Renal cortex interstitium (tissue), 11 donors: ENCODE measurements at regions not wholly inside any gene's neighbourhood (a gene's known extent, or its start where the extent isn't known, plus 50 kb on each side); places are given as distances from the start of the nearest gene placed in this dataset.
"Not testable (repeated sequence)": the region's sequence is repeated elsewhere in the genome, so short reads cannot be mapped to it uniquely, and the experiment has no call there.

Source experiments
- DNase-seq, 11 donors: peaks; one replicate each; pipeline ENCODE4 v3.0.0-alpha.2; 2013; ENCODE audit warnings: low read depth in 9 of 11, low spot score in 4 of 11; ENCODE audit errors: extremely low read depth in 1 of 11

GRCh38 chr20:16801919-16802651, 53.9 kb downstream of the OTOR start:
- DNase-seq, result peak; percentile 20 to 58 (median 36)

DNA sequence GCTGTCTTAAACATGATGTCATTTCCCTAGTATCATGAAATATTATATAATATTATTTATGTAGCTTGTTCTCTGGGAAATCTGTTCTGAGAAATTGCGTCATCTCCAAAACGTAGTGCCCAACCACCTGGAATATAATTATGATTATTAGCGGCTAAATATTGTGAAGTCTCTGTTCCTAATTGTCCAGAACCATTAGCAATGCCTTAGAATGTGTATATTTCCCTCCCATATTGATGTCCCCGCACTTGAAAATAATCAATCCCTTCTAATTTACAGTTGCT, 54.4 kb downstream of the OTOR start:
- DNase-seq, result no peak

DNA sequence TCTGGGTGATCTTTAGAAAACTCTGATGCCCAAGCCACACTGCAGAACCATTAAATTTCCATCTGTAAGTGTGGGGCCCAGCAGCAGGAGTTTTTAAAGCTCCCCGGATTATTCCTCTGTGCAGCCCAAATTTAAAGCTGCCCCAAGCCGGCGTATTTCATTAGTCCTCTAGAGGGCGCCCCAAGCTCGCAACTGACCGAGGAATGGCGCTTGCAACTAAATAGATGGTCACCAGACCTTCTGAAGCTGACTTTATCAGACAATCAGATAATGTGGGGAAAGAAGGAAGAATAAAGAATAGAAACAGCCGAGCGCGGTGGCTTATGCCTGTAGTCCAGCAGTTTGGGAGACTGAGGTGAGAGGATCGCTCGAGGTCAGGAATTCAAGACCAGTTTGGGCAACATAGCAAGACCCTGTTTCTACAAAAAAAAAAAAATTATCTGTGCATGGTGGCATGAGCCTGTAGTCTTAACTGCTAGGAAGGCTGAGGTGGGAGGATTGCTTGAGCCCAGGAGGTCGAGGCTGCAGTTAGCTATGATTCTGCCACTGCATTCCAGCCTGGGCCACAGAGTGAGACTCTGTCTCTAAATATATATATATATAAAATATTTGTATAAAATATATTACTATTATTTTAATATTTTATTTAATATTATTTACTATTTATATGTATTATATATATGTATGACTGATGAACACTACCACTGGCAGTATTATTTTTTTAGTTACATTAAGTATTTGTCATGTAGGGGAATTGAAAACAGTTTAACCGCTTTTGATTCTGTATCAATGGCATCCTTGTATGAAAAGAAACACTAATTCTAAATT, 56.0 kb downstream of the OTOR start:
- DNase-seq, result peak; percentile 12 to 59 (median 32)

DNA sequence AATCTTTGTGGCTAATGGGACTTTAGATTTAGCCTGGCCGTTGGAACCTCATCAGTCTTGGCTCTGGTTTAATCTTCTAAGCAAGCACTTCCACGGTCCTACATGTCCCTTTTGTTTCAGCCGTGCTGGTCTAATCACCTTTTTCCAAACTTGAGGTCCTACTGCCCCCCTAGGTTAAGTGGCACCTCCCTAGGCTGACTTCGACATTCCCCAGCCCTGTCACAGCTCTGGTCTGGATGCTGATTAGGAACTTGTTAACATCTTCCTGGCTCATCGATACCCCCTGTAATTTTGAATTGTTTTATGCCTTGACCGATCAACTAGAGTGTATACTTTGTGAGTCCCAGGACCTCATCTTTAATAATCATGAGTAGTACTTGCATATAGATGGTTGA, 56.6 kb downstream of the OTOR start:
- DNase-seq, result no peak

GRCh38 chr20:16806061-16806460, 57.9 kb downstream of the OTOR start:
- DNase-seq, result no peak

- no peak for DNase-seq
These were observed 58.7 kb downstream of the OTOR start for GRCh38 chr20:16806886-16807285.

DNA sequence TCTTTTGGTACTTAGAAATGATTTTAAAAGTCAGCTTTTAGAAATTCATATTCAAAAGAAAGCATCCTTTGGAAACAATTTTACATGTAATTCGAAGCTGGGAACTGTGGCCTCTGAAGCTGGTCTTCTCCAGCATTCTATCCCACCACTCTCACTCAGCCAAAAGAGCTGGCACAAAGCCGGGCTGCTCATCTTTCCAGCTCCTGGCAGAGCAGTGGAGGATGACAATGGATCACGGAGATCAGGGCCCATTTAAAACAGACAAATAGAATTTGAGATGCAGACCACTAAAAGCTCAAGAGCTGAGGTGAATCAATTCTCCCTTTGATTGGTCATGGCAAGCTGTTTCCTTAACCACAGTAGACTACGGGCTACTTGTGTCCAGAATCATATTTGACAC, 60.6 kb downstream of the OTOR start:
- no peak for DNase-seq

- no peak for DNase-seq
These were observed 62.1 kb downstream of the OTOR start for GRCh38 chr20:16810216-16810615.

DNA sequence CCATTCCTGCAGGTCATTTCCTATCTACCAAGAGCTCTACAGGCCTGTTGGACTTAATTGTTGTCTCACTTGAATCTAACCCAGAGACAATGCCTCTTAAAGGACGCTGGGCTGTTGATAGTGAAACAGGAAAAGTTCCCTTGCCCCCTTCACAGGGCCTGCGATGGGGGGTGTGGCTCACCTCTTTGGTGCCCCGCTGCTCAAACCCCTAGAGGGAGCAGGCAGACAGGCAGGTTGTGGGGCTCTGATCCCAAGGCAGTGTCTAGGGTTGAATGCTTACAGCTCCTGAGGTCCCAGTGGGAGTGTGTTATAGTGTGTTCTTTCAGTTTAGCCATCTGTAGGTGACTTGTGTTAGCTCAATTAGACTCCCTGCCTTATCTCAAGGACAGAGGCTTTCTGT, 68.0 kb downstream of the OTOR start:
- DNase-seq, result no peak

DNA sequence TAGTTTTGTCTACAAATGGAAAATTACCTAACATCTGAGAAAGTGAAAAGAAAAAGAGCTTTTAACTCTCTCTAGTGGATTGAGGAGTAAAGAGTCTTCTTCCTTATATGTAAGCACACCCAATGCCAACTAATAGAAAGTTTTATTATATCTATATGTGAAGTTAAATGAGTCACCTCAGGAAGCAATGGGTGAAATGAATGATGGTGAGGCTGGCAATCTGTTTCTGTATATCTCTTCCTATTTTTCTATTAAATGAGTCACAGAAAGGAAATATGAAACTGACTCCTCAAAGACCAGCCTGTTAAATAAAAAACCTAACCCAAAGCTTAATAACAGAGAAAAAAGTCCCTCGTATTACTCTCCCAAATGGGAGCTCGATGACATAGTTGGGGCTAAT, 71.3 kb downstream of the OTOR start:
- DNase-seq, result no peak

DNA sequence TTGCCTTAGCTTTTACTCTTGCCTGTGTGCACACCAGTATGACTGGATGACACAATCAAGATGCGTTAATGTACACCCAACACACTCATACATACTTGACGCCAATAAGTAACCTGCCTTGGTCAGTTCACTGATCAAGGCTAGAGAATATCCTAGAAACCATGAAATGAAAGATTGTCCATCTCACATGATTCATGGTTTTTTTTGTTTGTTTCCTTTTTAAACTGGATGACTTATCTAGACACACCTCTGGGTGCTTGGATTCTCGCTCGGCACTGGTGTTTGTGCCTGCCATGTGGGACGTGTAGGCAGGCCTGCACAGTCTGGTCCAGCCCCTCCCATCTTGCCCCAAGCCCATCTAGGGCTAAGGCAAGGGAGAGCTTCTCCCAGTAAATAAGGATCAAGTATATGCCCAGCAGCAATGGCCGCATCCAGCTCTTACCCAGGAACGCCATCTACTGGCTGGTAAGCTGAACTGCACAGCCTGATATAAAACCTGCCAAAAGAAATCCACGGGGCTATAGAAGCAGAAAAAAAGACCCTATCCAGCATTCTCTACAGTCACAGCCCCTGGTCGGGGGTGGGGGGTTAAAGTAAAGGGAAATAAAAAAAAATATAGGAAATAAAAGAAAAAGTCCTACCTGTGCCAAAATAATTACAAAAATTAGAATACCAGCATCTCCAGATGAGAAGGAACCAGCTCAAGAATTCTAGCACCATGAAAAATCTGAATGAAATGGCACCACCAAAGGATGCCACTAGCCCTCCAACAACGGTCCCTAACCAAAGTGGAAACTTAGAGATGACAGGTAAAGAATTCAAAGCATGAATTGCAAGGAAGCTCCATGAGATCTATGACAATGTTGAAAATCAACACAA, 73.3 kb downstream of the OTOR start:
- DNase-seq, result peak in 5 of 11 donors; percentile 2 to 11 (median 7)

DNA sequence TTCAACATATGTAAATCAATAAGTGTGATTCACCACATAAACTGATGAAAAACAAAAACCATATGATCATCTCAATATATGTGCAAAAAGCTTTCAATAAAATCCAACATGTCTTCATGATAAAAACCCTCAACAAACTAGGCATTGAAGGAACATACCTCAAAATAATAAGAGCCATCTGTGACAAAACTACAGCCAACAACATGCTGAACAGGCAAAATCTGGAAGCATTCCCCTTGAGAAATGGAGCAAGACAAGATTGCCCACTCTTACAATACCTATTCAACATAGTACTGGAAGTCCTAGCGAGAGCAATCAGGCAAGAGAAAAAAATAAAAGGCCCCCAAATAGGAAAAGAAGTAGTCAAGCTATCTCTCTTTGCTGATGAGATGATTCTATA, 76.5 kb downstream of the OTOR start:
- no peak for DNase-seq

DNA sequence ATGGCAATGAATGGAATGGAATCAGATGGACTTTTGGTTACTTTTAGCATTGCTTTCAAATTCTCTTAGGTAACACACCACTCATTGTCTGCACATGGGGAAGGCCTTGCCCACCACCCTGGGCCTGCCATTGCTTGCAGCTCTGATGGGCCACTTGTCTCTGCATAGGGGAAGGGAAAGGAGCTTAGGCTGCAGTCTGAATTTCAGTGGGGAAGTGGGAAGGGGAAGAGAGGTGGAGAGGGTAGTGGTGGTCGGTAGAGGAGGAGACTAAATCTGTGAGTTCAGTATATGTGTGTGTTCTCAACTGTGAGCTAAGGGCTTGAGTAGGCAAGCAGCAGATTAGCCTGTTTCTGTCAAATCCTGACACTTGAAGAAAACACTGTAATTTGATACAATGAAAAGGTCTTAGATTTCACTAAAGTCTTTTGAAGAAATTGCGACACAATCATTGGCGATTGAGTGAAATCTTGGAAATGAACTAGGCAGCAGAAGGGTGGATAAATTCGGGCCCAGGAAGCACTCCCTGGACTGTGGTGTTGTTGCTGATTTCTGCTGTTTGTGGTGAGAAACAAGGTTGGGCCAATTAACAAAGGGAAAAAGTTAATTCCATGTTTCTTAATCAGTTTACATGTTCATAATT, 80.6 kb downstream of the OTOR start:
- DNase-seq, result no peak

- not testable (repeated sequence) for DNase-seq
These were observed 87.5 kb downstream of the OTOR start for GRCh38 chr20:16835690-16836089.

DNA sequence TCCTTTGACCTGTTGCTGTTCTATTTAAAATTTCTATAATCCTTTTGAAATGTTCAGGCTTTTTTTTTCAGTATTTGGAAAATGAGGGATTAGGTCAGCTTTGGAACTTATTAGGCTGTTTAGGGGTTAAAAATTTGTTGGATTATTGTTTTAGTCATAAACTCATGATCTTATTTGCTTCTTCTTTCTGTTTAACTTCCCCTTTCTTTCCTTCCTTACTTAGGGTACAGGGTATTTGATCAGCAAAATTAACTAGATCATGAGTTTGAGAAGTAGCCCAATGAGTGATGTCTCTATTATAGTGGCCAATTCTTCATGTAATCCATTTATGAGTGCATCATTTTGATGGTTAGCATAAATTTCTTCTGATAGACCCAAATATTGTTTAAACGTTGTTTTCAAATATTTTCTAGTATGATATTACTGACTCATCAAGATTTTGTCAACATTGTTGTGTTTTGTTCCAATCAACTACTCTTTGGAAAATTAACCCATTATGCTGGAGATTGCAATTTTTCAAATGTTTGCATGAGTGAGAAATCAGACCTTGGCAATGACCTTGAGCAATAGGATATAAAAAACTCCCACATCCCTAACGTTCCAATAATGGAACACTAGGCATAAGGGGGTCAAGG, 94.4 kb downstream of the OTOR start:
- DNase-seq, result no peak

GRCh38 chr20:16844406-16844805, 96.2 kb downstream of the OTOR start:
- no peak for DNase-seq

DNA sequence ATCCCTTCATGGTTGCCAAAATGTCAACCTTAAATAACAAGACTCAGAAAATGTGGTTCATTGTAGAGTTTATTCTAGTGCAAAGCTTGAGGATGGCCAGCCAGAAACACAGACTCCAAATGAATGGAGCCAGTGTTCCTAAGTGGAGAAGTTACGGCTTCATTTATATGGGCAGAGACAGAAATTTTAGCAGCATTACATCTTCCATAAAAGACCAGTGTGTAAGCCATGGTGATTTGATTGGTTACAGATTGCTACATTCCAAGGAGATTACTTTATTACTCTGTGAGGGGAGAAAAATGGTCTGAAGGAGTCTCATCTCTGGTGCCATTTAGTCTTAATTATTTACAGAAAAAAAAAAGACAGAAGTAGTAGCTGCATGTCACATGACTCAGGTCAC, 97.8 kb downstream of the OTOR start:
- DNase-seq, result peak in 1 of 11 donors; percentile 4

DNA sequence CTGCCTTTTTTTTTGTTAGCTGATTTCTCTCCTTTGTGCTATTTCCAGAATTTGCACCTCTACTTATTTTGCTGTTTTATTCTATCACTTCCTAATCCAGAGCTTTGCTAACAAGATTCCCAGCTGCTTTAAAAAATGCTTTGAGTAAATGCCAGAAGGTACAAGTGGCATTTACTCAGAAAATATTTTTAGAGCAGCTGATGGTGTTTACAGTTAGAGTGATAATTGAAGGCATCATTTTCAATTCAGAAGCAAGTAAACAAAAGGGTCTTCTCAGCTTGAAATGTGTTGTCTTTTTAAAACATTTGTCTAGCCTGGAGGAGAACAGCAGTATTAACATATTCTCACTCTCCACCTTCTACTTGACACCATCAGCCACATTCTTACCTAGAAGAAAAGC, 99.9 kb downstream of the OTOR start:
- no peak for DNase-seq

- DNase-seq, result no peak
These were observed 100.4 kb downstream of the OTOR start for GRCh38 chr20:16848526-16848925.
